Cardiac muscle cell (in vitro differentiated cells and primary cell): ENCODE measurements at regions not wholly inside any gene's neighbourhood (a gene's known extent, or its start where the extent isn't known, plus 50 kb on each side); places are given as distances from the start of the nearest gene placed in this dataset.

Experiments used
- DNase-seq, 2 donors: peaks; one replicate each; pipeline versions ENCODE4 v3.0.0 to v3.0.0-alpha.2; 2010 to 2017; ENCODE audit warnings: low read depth in 1 of 2, low spot score in 1 of 2
- H3K27ac ChIP-seq: fragments of 200-600 bp; sonication (generic); 2 replicates; pipeline ENCODE4 v1.5.1; 2016
- H3K27me3 ChIP-seq: fragments of 200-600 bp; sonication (generic); 2 replicates; pipeline ENCODE4 v1.6.0; 2016; ENCODE audit warnings: control low read depth
- H3K36me3 ChIP-seq: fragments of 200-600 bp; sonication (generic); 2 replicates; pipeline ENCODE4 v1.5.1; 2016; ENCODE audit warnings: control low read depth
- H3K4me1 ChIP-seq: fragments of 200-600 bp; sonication (generic); 2 replicates; pipeline ENCODE4 v1.8.1; 2017; ENCODE audit warnings: low read depth, mild to moderate bottlenecking, mixed run types
- H3K4me3 ChIP-seq: fragments of 200-600 bp; sonication (generic); 2 replicates; pipeline ENCODE4 v1.5.1; 2016; ENCODE audit warnings: mild to moderate bottlenecking
- H3K9me3 ChIP-seq: fragments of 200-600 bp; sonication (generic); 2 replicates; pipeline ENCODE4 v1.5.1; 2017; ENCODE audit warnings: low read depth, mild to moderate bottlenecking, control low read depth
- CTCF ChIP-seq: IDR thresholded peaks from 2 replicates; pipeline ENCODE4 v1.5.1; 2012; ENCODE audit warnings: low read depth, mild to moderate bottlenecking, low read length

DNA sequence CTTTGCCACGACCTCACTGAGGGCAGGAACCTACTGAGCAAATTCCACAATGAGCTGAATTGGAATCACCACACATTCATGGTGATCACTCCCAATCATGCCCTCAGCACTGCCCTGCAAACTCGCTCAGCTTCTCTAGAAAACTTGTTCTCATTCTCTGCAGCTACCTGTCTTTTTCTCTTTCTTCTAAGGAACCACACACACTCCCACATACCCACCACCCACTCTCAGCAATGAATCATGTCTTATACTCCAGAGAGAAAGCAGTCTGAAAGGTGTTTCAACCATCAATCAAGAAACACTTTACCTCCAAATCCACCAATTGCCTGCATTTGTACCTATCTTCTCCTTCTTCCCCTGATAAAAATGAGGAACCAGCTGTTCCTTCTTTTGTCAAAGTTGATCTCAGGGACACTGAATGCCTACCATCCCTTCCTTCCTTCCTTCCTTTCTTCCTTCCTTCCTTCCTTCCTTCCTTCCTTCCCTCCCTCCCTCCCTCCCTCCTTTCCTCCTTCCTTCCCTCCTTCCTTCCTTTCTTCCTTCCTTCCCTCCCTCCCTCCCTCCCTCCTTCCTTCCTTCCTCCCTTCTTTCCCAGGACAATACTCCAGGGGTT, 84.6 kb upstream of the SGK1 start:
- no peaks in the 10 kb centered on the region for H3K36me3 ChIP-seq
- H3K4me3 ChIP-seq, result no peak overlapping the region
- DNase-seq, result no peak
- no peaks in the 10 kb centered on the region for H3K4me1 ChIP-seq
- H3K9me3 ChIP-seq, result no peaks in the 10 kb centered on the region
- TF ChIP-seq CTCF, result no peak
- H3K27me3 ChIP-seq, result no peaks in the 10 kb centered on the region
- H3K27ac ChIP-seq, result no peak overlapping the region

GRCh38 chr6:134400941-134401340, 83.0 kb upstream of the SGK1 start:
- DNase-seq, result no peak
- H3K27me3 ChIP-seq, result no peaks in the 10 kb centered on the region
- H3K27ac ChIP-seq, result no peak overlapping the region
- TF ChIP-seq CTCF, result no peak
- H3K4me3 ChIP-seq, result no peak overlapping the region
- no peaks in the 10 kb centered on the region for H3K4me1 ChIP-seq
- H3K36me3 ChIP-seq, result no peaks in the 10 kb centered on the region
- H3K9me3 ChIP-seq, result no peaks in the 10 kb centered on the region

DNA sequence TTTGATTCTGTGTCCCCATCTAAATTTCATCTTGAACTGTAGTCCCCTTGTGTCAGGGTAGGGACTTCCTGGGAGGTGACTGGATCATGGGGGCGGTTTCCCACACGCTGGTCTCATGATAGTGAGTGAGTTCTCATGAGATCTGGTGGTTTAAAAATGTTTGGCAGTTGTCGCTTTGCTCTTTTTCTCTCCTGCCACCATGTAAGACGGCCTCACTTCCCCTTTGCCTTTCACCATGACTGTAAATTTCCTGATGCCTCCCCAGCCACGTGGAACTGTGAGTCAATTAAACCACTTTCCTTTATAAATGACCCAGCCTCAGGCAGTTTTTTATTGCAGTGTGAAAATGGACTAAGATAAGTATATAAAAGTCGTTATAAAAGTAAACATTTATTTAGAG, 80.5 kb upstream of the SGK1 start:
- no peak overlapping the region for H3K27ac ChIP-seq
- no peaks in the 10 kb centered on the region for H3K4me1 ChIP-seq
- H3K36me3 ChIP-seq, result no peaks in the 10 kb centered on the region
- no peak overlapping the region for H3K4me3 ChIP-seq
- DNase-seq, result no peak
- TF ChIP-seq CTCF, result no peak
- H3K9me3 ChIP-seq, result no peaks in the 10 kb centered on the region
- no peaks in the 10 kb centered on the region for H3K27me3 ChIP-seq

- H3K36me3 ChIP-seq, result no peaks in the 10 kb centered on the region
- H3K27ac ChIP-seq, result no peak overlapping the region
- TF ChIP-seq CTCF, result no peak
- H3K27me3 ChIP-seq, result no peaks in the 10 kb centered on the region
- no peaks in the 10 kb centered on the region for H3K9me3 ChIP-seq
- H3K4me3 ChIP-seq, result no peak overlapping the region
- DNase-seq, result no peak
- no peaks in the 10 kb centered on the region for H3K4me1 ChIP-seq
These were observed 79.8 kb upstream of the SGK1 start for GRCh38 chr6:134397676-134398075.

- TF ChIP-seq CTCF, result no peak
- Histone ChIP-seq H3K4me1 (no peaks in the 10 kb centered on the region), H3K27ac (no peak overlapping the region), H3K27me3 (no peaks in the 10 kb centered on the region), H3K4me3 (no peak overlapping the region), H3K36me3 (no peaks in the 10 kb centered on the region), H3K9me3 (no peaks in the 10 kb centered on the region)
- no peak for DNase-seq
These were observed 77.0 kb upstream of the SGK1 start for GRCh38 chr6:134394905-134395304.

- Histone ChIP-seq H3K4me3 (no peak overlapping the region), H3K36me3 (no peaks in the 10 kb centered on the region), H3K27ac (no peak overlapping the region), H3K27me3 (no peaks in the 10 kb centered on the region), H3K4me1 (no peaks in the 10 kb centered on the region), H3K9me3 (no peaks in the 10 kb centered on the region)
- DNase-seq, result no peak
- TF ChIP-seq CTCF, result no peak
These were observed 76.3 kb upstream of the SGK1 start for GRCh38 chr6:134394208-134394607.
